Lung (tissue), 11 donors: ENCODE measurements at regions not wholly inside any gene's neighbourhood (a gene's known extent, or its start where the extent isn't known, plus 50 kb on each side); places are given as distances from the start of the nearest gene placed in this dataset.

Source experiments
- ATAC-seq: fragments of 200-7000 bp; cut with Tn5 transposase; one replicate; pipeline ENCODE4 v1.9.1; 2020; ENCODE audit warnings: moderate number of reproducible peaks; ENCODE audit not compliant: insufficient read depth, low FRiP score
- DNase-seq, 3 donors: peaks; one replicate each; pipeline ENCODE4 v3.0.0-alpha.2; 2013 to 2017
- H3K27ac ChIP-seq, 2 donors: one replicate each; pipeline ENCODE4 v1.5.1; 2013; ENCODE audit warnings: mild to moderate bottlenecking in 2 of 2, moderate library complexity in 2 of 2, control low read depth in 1 of 2, inconsistent platforms in 1 of 2, low read depth in 1 of 2, low read length in 1 of 2
- H3K27me3 ChIP-seq, 3 donors: one replicate each; pipeline ENCODE4 v1.5.1; 2013; ENCODE audit warnings: low read length in 2 of 3; ENCODE audit not compliant: control insufficient read depth in 3 of 3, insufficient read depth in 3 of 3
- H3K36me3 ChIP-seq, 4 donors: one replicate each; pipeline ENCODE4 v1.5.1; 2013; ENCODE audit warnings: low read length in 4 of 4, mild to moderate bottlenecking in 1 of 4, moderate library complexity in 1 of 4; ENCODE audit not compliant: control insufficient read depth in 4 of 4, insufficient read depth in 4 of 4
- H3K4me1 ChIP-seq, 5 donors: one replicate each; pipeline ENCODE4 v1.5.1; 2013; ENCODE audit warnings: low read length in 5 of 5, mild to moderate bottlenecking in 2 of 5, moderate library complexity in 1 of 5; ENCODE audit not compliant: control insufficient read depth in 5 of 5, insufficient read depth in 5 of 5
- H3K4me3 ChIP-seq: one replicate; pipeline ENCODE4 v1.5.1; 2013; ENCODE audit warnings: mild to moderate bottlenecking, control low read depth, moderate library complexity
- H3K9ac ChIP-seq, 2 donors: one replicate each; pipeline ENCODE4 v1.5.1; 2013; ENCODE audit warnings: low read length in 2 of 2, control low read depth in 1 of 2; ENCODE audit not compliant: insufficient read depth in 1 of 2
- H3K9me3 ChIP-seq, 4 donors: one replicate each; pipeline ENCODE4 v1.5.1; 2013; ENCODE audit warnings: low read length in 3 of 4, mild to moderate bottlenecking in 1 of 4, moderate library complexity in 1 of 4; ENCODE audit not compliant: control insufficient read depth in 4 of 4, insufficient read depth in 3 of 4
- CTCF ChIP-seq: IDR thresholded peaks from 2 replicates; pipeline ENCODE4 v1.5.1; 2012; ENCODE audit warnings: mild to moderate bottlenecking; ENCODE audit errors: control extremely low read depth, extremely low read depth
- WGBS, 2 donors: extraction: QIAGEN DNeasy Blood & Tissue Kit; methylation state at CpG; one replicate each; pipeline ENCODE4 v1.1.7; 2013; 5-methylcytosine and 5-hydroxymethylcytosine counted together
- donor health status: control.
- donor health status: control.
- donor health status: Bipolar disorder and iron deficiency.
- donor health status: healthy.
- donor health status: DM: yes; HTN: yes; CAD: no.

- peak in 2 of 3 donors; percentile 88 to 89 for DNase-seq
- H3K9ac ChIP-seq = no peak overlapping the region
- peaks cover 4 to 74% (median 6%) of the 10 kb centered on the region in 5 donors for H3K4me1 ChIP-seq
- peaks cover 0 to 2% (median 0%) of the 10 kb centered on the region in 4 donors for H3K9me3 ChIP-seq
- no peak for ATAC-seq
- TF ChIP-seq CTCF = no peak
- H3K4me3 ChIP-seq = no peak overlapping the region
- 65 to 68% methylated on average over 4 of the region's 4 CpGs for WGBS, 2 donors
- no peak overlapping the region for H3K27ac ChIP-seq
- no peaks in the 10 kb centered on the region for H3K27me3 ChIP-seq
- H3K36me3 ChIP-seq = no peaks in the 10 kb centered on the region
Observed at GRCh38 chr2:144234542-144234871, 285.4 kb downstream of the ZEB2 start.

GRCh38 chr2:144233733-144234541 lies 286.0 kb downstream of the ZEB2 start:
- TF ChIP-seq CTCF = no peak
- Histone ChIP-seq H3K9ac (peak overlapping the region in 1 of 2 donors; percentile 26), H3K36me3 (no peaks in the 10 kb centered on the region), H3K27ac (no peak overlapping the region), H3K9me3 (peaks cover 0 to 2% (median 0%) of the 10 kb centered on the region in 4 donors), H3K4me1 (peaks cover 4 to 77% (median 6%) of the 10 kb centered on the region in 5 donors), H3K27me3 (no peaks in the 10 kb centered on the region), H3K4me3 (no peak overlapping the region)
- ATAC-seq (no peak), DNase-seq (no peak)
- WGBS, 2 donors = 52 to 58% methylated on average over 3 of the region's 3 CpGs

GRCh38 chr2:144233317-144233716 lies 286.6 kb downstream of the ZEB2 start:
- Histone ChIP-seq H3K36me3 (peaks cover 0 to 2% (median 0%) of the 10 kb centered on the region in 4 donors), H3K9me3 (peaks cover 0 to 2% (median 0%) of the 10 kb centered on the region in 4 donors), H3K4me3 (no peak overlapping the region), H3K27me3 (no peaks in the 10 kb centered on the region), H3K4me1 (peaks cover 4 to 77% (median 6%) of the 10 kb centered on the region in 5 donors), H3K27ac (no peak overlapping the region), H3K9ac (no peak overlapping the region)
- WGBS, 2 donors = 35 to 56% methylated on average over 2 of the region's 2 CpGs
- no peak for TF ChIP-seq CTCF
- ATAC-seq (no peak), DNase-seq (no peak)
